ENCODE measurements at regions not wholly inside any gene's neighbourhood (a gene's known extent, or its start where the extent isn't known, plus 50 kb on each side); places are given as distances from the start of the nearest gene placed in this dataset.

- DNase-seq = no peak
Measured at GRCh38 chr18:78726326-78727056, 253.1 kb upstream of the SALL3 start.

GRCh38 chr18:78727057-78727739 is 252.4 kb upstream of the SALL3 start:
- DNase-seq = no peak

GRCh38 chr18:78727877-78728783 is 251.5 kb upstream of the SALL3 start:
- no peak for DNase-seq

GRCh38 chr18:78728784-78729467 is 250.7 kb upstream of the SALL3 start:
- DNase-seq = no peak

GRCh38 chr18:78730546-78730945 is 249.1 kb upstream of the SALL3 start:
- no peak for DNase-seq

GRCh38 chr18:78731016-78731397 is 248.6 kb upstream of the SALL3 start:
- DNase-seq = no peak

- DNase-seq = no peak
Measured at GRCh38 chr18:78731398-78732032, 248.1 kb upstream of the SALL3 start.

GRCh38 chr18:78732273-78733210 is 247.1 kb upstream of the SALL3 start:
- DNase-seq = no peak

GRCh38 chr18:78733762-78734613 is 245.6 kb upstream of the SALL3 start:
- DNase-seq = no peak

GRCh38 chr18:78734614-78734945 is 245.0 kb upstream of the SALL3 start:
- no peak for DNase-seq

- no peak for DNase-seq
Measured at GRCh38 chr18:78735131-78736014, 244.2 kb upstream of the SALL3 start.

- no peak for DNase-seq
Measured at GRCh38 chr18:78736015-78736690, 243.5 kb upstream of the SALL3 start.

GRCh38 chr18:78737006-78737915 is 242.4 kb upstream of the SALL3 start:
- no peak for DNase-seq

- DNase-seq = no peak
Measured at GRCh38 chr18:78738076-78738690, 241.4 kb upstream of the SALL3 start.

GRCh38 chr18:78739115-78739514 is 240.5 kb upstream of the SALL3 start:
- DNase-seq = no peak

GRCh38 chr18:78739882-78740677 is 239.5 kb upstream of the SALL3 start:
- DNase-seq = no peak

All from COR-L47 (cell line).